Mucosa of gallbladder (tissue), 1 donor: ENCODE measurements at regions not wholly inside any gene's neighbourhood (a gene's known extent, or its start where the extent isn't known, plus 50 kb on each side); places are given as distances from the start of the nearest gene placed in this dataset.
"Not testable (repeated sequence)": the region's sequence is repeated elsewhere in the genome, so short reads cannot be mapped to it uniquely, and the experiment has no call there.

Experiments used
- DNase-seq: peaks from one replicate; pipeline ENCODE4 v3.0.0-alpha.2; 2020; ENCODE audit warnings: low spot score
- donor health status: DM: no; HTN: no; CAD: no.

DNA sequence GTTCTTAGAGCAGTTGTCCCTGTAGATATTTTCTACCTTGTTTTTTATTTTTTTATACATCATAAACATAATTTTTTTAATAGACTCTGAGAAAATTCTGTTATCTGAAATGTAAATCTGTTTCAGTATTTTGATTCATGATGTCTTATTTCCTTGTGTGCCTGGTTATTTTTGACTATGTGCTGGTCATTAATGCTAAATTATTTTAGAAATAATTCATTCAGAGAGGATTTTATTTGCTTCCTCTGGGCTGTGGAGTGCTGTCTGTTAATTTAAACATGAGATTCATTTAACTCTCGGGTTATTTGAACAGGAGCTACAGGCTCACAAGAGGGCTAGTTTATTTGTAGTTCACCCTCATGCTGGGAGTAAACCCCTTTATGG, 124.3 kb upstream of the PITX1 start:
- no peak for DNase-seq

DNA sequence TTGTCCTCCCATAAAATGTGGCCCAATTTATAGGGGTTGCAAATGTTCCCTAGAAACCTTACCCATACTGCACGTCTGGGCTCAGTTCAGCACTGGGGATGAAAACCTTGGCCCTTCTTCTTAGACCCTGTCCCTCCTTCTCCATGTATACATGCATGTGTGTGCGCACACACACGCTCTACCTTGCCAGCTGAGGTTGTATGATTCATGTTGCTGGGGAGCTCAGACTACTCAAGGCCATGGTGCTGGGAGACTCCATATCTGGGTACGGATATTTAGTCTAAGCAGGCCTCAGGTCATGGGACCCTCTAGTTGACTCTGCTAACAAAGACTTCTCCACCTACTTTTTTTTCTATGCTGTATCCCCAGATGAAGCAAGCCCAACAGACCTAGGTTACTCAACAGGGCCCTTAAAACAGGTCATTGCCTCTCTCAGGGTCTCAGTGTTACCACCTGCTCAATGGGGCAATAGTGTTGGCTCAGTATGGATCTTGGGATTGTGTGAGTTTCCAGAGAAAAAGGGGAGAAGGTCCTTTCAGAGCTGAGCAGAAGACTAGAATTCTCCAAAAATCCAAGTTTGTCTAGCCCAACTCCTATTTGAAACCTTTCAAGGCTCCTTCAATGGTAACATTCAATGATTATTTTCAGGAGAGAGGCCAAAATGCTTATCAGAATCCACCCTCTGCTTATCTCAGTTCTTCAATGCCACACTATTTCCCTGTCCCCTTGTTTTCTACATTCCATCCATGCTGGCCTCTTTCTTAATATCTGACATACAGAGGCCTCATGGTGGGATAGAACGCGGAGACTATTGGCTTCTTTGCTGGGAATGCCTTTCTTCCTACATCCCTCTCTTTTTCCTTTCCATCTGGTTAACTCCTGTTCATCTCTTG, 123.6 kb upstream of the PITX1 start:
- no peak for DNase-seq

DNA sequence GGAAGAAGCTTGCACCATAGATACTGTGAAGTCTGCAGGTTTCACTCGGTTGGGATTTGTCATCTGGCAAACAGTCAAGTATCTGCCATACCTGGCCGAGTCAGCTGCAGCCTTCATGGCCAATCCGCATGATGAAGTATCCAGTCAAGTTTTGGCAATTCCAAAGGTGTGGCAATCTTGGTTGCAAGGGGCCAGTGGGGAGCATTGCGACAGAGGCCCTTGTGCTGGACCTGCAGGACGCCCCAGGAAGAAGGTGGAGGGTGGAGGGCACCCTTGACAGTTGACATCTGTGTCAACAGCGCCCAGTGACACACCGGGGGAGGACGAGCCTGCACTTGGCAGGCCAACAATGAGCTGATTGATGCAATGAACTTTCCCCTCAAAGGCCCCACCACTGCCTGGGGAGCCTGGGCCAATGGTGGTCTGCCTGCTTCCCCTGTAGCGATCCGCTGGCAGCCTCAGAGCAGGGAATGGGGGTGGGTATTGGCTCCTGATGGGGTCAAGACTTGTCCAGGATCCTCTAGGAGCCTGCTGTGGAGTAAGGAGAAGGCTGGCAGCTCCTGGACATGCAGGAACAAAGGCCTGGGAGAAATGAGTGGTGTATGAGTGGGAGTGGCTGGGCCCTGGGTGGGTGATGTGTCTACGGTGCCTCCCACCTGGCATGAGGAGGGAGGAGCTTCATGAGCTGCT, 122.8 kb upstream of the PITX1 start:
- no peak for DNase-seq

DNA sequence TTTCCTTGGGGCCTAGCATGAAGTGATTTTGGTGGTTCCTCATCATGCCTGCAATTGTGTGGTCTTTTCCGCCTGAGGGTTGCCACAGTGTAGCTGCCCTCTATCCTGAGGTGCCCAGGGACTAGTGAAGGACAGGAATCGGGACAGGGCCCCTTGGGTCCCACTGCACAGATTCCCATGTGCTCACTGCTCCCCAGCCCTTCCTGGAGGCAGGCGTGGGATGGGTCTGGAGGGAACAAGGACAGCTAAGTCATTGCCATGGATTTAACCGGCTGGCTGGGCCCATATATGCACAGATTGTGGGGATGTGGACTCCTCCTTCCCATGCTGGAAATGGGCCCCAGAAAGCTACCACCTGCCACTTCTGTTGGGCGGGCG, 122.3 kb upstream of the PITX1 start:
- no peak for DNase-seq

DNA sequence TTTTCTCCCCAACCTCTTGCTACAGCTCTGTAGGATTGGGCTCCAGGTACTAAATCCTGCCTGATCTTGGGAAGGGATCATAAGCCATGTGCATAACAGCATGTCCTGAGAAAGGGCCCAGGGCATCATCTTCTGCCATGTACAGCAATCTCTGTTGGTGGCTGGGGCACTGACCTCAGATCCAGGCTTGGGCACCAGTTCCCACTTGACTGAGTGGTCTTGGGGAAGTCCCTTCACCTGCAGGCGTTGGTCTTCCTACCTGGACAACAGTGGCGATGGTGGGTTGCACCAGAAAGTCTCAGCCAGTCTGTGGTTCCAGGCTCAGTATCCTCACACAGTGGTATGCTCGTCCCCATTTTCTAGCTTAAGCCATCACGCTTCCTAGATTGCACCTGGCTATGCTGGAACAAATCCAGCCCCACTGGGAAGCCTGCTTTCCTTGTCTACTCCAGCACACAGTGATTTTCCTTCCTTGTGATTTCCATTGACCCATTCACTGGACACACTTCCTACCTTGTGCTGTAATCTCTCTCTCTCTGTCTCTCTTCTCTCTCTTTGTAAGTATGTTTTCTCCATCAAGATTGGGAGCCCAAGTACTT, 121.7 kb upstream of the PITX1 start:
- no peak for DNase-seq

DNA sequence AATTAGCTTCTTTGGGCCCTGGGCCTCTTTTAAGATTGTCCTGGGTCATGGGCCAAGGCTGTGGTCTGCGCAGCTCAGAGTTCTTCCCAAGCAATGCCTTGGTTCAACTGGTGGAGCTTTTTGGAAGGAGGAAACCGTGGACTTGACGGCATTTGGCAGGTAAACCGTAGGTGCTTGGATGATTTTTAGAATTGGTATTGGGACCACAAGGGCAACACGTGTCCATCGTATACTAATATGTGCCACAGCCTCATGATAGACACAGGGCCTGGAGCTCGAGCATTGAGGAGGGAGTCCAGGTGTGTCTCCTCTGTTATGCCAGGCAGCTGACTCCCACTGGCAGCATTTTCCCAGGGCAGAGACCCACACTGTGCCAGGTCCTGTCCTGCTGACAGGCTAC, 120.9 kb upstream of the PITX1 start:
- no peak for DNase-seq

DNA sequence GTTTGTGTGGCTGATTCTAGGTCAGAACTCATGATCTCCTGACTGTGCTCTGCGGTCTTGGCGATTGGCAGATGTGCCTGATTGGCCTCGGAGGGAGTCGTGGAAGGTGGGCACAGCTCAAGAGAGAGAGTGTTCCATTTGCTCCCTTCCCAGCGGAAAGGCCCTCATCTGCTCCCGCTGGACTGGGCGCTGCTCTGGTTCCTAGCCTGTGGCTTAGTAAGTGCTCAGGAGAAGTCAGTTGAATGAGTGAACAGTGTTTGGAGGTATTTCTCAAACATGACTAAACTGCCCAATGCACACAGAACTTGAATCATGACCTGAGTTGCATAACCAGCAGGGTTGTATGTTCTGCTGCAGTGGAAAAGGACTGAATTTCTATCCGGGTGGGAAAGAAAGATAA, 120.2 kb upstream of the PITX1 start:
- no peak for DNase-seq

DNA sequence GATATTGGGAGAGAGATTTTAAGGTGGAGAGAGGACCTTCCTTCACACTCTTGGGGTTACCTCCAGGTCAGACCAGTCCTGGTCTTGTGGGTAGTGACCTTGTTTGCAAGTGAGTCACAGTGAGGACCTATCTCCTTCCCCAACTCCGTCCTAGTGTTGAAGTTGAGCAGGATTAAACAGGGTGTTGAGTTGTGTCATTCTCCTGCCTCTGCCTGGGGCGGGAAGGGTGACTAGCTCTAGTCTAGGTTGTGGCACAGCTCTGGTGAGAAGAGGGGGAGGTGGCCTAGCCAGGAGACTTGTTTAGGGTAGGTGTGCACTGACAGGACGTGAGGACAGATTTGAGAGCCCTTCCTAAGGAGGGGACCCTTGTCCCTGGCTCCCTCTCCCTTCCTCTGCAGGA, 119.6 kb upstream of the PITX1 start:
- DNase-seq = no peak

DNA sequence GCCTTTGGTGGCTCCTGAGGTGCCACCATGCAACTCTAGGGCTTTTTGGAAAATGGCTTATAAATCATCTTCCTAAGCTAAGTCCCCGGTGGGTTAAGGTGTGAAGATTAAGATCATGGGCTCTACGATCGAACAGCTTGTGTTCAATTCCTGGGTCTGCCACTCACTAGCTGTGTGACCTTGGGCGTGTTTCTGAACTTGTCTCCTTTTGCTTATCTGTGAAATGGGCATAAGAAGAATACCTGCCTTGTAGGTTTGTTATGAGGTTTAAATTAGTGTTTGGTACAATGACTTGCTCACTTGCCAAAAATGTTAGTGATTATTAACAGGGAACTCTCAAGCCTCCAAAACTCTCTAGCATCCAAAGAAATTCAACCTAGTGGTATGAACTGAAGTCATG, 119.2 kb upstream of the PITX1 start:
- no peak for DNase-seq

DNA sequence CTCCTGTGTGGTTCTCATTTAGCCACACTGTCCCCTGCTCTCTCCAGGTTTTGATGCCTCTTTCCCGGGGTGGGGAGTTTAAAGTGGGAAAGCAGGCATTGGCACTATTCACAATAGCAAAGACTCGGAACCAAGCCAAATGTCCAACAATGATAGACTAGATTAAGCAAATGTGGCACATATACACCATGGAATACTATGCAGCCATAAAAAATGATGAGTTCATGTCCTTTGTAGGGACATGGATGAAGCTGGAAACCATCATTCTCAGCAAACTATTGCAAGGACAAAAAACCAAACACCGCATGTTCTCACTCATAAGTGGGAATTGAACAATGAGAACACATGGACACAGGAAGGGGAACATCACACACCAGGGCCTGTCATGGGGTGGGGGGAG, 117.6 kb upstream of the PITX1 start:
- DNase-seq = not testable (repeated sequence)

DNA sequence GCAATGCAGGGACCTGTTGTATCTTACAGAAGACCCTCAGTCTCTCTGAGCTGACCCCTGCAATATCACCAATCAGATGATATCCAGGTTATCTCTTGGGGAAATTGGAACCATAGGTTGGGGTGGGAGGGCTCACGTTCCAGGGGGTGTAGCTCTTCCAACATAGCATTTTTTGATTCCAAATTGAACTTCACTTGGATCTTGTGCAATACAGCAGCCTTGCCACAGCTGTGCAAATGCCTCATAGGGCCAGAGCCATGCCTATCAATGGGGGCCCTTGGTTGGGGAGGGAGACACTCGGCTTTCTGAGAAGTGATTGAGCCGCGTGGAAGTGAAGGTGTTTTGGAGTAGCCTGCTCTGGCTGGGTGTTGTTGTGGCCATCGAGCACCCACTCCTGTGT, 117.2 kb upstream of the PITX1 start:
- DNase-seq = no peak

DNA sequence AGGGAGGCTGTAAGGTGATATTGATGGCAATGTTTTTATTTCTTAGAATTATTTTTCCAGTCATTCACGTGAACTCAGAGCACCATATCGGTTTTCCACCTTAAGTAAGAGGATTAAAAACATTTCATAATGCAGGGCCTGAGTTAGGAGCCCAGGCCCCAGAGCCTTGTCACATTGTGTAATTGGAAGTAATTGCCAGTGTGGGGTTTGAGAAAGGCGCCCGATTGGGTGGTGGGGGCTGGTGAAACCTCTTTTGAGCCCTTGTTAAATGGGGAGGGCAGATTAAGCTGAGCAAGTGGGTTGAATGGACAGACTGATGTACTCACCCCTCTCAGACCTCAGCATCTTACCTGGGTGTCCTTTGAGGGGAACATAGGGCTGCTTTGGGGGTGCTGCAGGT, 116.7 kb upstream of the PITX1 start:
- DNase-seq = no peak

DNA sequence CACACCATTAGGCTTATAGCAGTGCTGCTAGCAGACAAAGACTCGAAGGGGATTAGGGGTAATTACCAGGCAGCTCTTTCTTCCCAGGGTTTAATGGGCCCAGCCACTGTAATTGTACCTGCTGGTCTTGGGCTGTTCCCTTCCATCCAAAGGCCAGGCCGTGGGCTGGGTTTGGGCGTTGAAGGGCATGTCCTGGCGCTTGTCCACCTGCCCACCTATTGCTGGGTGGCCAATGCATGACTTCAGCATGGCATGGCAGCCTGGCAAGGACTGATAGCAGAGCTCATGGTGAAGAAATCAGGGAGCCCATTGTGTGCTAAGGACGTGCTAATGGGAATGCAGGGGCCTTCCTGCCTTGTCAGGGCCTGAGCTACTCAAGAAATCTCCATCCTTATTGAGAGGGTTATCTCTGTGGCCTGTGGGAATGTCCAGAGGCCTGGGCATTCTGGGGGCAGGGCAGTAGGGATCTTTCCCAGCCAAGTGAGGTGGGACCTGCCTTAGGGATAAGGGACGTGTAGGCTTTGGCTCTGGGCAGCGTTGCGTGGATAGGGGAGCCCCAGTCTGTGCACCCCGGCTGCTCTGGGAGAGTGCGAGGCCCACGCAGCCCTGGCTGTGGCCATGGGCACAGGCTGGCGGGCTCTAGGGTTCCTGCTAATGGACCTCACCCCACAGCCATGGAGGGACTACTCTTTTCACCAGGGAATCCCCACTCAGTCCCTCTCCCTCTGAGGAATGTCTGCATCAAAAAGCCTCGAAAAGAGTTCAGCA, 116.1 kb upstream of the PITX1 start:
- no peak for DNase-seq

DNA sequence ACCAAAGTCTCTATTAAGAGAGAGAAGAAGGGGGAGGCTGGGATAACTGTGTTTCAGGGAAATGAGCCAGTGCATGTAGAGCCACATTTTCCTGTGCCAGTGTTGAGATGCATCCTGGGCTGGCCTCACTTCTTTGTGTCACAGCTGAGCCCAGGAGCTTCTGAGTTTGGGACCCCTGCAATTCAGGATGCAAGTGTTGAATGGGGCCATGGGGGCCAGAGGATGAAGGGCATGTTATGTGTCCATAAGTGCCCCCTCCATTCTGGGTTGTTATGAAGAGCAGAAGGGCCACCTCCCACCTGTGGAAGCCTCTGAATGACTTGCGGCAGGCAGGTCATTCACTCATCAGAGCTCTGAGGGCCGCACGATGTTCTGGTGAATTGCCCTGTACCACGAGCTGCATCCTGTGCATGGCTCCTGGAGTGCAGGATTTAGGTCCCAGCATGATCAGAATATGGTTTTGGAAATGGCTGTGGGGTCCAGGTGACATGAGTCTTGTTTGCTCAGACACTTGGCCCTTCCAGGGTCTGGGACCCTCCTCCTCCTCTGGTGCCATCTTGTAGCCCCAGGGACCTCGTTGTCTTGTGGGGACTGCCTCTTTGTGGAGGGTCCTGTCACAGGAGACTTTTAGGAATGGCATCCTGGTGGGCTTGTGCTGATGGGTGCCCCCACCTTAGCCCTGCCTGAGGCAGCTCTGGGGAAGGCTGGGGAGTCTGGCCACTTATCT, 115.4 kb upstream of the PITX1 start:
- DNase-seq = no peak

DNA sequence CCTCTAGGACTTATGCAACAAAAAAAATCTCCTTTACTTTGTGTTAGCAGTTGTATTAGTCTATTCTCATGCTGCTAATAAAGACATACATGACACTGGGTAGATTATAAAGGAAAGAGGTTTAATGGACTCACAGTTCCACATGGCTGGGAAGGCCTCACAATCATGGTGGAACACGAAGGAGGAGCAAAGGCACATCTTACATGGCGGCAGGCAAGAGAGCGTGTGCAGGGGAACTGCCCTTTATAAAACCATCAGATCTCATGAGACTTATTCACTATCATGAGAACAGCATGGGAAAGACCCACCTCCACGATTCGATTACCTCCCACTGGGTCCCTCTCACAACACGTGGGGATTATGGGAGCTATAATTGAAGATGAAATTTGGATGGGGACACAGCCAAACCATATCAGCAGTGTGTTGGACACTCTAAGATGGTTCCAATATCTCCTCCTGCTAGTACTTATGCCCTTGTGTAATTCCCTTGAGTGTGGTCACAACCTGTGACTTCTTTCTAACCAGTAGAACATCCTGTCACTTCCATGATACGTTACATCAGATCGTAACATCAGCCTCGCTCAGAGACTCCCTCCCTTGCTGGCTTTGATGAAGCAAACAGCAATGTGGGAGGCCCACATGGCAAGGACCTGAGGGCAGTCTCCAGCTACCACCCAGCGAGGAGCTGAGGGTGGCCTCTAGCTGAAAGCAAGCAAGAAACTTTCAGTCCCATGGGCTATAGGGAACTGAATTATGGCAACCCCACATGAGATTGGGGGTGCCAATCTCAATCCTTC, 113.5 kb upstream of the PITX1 start:
- DNase-seq = no peak

DNA sequence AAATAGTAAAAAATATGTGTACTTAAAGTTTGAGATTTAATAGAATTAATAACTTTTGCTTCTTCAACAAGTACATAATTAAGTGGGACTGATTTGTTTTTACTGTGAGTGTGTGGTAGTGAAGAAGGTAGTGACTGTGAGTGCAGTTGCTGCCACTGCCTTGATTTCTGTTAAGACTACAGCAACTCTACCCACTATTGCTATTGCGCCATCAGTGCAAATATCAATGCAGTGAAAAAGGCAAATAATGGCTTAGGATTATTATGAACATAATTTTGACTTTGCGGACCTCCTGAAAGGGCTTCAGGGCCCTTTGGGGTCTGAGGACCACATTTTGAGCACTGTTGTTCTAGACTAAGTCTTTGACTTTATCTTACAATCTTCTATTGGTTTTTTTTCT, 112.0 kb upstream of the PITX1 start:
- DNase-seq = no peak

DNA sequence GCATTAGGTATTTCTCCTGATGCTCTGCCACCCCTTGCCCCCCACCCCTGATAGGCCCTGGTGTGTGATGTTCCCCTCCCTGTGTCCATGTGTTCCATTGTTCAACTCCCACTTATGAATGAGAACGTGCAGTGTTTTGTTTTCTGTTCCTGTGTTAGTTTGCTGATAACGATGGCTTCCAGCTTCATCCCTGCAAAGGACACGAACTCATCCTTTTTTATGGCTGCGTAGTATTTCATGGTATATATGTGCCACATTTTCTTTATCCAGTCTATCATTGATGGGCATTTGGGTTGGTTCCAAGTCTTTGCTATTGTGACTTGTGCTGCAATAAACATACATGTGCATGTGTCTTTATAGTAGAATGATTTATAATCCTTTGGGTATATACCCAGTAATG, 109.7 kb upstream of the PITX1 start:
- not testable (repeated sequence) for DNase-seq

DNA sequence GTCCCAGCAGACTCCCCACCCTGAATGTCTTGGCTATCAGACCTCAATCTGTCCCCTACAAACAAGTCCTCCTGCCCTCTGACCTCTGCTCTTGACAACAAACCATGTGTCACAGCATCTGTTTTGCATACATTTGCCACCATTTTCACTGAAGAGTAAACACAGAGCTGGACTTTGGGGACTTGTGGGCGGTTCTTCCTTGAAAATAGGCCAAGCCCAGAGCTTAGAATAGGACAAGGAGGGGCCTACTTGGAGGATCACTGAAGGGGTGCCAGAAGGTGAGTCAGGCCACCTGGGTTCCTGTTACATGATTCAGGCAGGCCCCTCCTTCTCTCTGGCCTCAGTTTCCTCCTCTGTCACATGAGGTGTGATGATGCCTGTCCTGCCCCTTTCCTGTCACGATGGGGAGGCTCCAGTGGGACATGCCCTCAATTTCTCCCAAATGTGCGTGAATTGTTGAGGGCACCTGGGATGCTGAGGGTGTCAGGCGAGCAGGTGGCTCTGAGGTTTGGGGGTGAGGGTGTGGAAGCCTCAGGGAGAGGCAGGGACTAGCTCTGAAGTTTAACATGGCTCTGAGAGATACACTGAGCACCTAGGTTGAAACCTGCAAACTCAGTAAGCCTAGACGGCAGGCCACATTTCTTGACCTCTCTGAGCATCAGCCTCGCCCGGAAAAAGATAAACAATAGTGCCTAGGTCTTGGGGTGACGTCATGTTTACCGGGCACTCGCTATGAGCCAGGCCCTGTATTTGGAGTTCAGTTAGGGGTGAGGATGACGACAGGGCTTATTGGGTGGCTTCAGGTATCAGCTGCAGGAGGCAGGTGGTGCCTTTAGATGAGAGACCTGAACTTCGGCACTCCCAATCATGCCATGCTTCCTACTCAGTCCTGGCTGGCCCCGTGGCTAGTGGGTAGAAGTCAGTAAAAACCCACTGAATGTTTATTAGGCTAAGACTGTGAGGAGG, 107.6 kb upstream of the PITX1 start:
- peak; percentile 70 for DNase-seq

DNA sequence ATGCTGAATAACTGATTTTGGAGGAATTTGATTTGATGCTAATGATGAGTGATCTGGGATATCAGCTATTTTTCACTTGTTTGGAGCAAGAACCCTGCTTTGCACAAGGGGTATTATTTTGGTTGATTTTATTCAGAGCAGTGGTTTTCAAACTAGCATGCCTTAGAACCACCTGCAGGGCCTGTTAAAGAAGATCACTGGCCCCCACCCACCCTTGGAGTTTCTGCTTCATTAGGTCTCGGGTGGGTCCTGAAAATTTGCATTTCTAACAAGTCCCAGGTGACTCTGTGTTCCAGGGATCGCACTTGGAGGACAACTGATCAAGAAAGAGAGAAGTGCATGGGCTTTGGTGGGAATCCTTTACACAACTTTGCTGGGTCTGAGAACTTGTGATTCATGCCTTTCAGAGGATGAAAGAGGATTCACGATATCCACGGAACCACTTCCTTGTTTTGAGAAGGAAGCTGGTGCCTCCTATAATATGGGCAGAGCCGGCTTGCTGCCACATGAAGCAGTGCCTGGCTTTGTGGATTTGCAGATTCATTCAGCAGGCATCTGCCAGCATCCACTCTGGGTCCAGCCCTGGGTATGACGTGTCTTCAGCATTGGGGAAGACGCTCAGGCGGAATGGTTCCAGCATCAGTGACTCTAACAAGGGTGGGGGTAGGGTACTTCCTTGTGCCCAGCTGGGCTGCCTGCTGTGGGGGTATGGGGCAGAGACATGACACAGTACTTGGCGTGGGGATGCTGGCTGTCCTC, 106.6 kb upstream of the PITX1 start:
- DNase-seq = peak; percentile 52
